GM21367 (cell line): ENCODE measurements at regions not wholly inside any gene's neighbourhood (a gene's known extent, or its start where the extent isn't known, plus 50 kb on each side); places are given as distances from the start of the nearest gene placed in this dataset.

Experiments
- ATAC-seq: cut with Tn5 transposase; IDR thresholded peaks from one replicate; pipeline ENCODE4 v1.9.1; 2021; ENCODE audit not compliant: unreplicated experiment

- ATAC-seq: no peak
These were observed 420.1 kb downstream of the TBC1D4 start for GRCh38 chr13:75061909-75062308.

DNA sequence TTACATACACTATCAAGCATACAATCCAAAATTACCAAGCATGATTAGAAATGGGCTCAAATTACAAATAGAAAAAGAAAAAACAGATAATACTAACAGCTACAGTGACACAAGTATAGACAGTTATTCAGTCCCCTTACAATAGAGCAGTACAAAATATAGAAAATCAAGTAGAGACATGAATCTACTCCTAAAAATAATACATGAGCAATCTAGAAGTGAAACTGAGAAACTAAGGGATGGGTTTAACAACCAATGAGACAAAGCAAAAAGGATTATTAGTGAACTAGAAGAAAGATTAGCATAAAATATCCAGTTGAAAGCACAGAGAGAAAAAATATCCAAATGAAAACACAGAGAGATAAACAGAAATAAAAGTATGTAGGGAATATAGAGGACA is 426.7 kb downstream of the TBC1D4 start:
- no peak for ATAC-seq

- no peak for ATAC-seq
These were observed 429.4 kb downstream of the TBC1D4 start for GRCh38 chr13:75052616-75053015.

- ATAC-seq: no peak
These were observed 431.4 kb downstream of the TBC1D4 start for GRCh38 chr13:75050419-75051046.

DNA sequence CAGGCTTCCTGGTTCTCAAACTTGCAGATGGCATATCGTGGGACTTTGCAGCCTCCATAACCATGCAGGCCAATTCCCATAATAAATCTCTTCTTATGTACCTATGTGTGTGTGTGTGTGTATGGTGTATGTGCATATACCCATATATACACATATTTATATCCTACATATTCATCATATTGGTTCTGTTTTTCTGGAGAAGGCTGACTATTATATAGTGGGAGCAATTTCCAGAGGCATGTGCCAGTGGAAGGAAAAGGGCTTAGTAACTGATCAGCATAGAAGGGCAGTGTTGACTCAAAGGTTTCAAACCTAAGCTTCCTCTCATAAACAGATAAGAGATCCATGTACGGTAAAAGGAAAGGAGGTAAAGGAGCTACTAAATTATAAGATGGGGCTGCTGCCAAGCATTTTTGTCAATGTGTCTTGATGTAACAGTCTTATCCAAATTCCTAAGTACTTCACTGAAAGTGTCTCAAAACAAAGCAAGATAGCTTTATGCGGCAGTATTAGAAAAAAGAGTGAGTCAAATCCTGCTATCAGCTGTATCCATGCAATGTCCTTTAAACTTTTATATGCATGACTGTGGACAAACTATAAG is 432.1 kb downstream of the TBC1D4 start:
- no peak for ATAC-seq

GRCh38 chr13:75042807-75043206 is 439.2 kb downstream of the TBC1D4 start:
- no peak for ATAC-seq

DNA sequence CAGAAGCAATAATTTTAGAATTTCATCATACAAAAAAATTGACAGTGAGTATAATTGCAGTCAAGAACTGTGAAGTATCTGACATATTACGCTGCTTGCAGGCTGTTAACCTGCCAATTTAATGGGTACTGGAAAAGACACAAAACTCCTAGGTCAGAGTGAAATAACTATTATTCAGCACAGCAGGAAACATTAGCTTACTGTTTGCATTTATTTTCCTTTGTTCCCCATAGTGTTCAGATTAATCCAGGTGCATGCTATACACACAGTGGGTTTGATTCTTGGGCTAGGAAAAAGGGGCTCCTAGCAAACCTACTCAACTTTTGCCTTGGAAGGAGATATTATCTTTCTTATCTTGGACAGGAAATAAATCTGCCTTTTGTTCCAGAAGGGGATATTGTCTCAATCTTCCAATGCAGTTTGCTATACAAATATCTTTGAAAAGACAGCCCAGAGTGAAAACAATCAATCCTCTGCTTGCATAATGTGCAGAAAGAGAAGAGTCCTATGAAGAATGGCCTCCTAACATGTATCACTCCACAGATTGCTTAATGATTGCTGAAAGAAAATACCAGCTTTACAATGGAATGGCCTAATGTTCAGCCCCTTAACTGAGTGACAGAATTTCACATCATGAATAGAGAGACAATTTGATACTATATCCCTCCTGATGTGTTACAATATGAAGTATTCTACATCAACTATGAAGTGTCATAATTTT is 443.4 kb downstream of the TBC1D4 start:
- ATAC-seq: no peak

DNA sequence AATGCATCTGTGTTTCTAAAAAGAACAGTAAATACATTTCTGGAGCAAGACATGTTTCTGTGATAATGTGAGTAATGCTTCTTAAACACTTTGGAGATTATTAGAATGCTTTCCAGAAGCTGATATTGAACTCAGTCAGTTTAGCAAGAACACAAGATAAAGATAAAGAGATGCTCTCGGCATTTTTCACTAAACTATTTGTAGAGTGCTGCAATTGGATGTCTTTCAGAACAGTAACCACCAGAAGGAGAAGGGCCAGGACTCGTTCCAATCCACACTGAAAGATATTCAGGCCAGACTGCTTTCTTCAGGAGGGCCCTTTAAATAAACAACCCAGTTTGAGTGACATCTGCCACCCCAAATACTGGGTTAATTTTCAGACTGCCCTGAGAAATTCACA is 456.0 kb downstream of the TBC1D4 start:
- no peak for ATAC-seq

DNA sequence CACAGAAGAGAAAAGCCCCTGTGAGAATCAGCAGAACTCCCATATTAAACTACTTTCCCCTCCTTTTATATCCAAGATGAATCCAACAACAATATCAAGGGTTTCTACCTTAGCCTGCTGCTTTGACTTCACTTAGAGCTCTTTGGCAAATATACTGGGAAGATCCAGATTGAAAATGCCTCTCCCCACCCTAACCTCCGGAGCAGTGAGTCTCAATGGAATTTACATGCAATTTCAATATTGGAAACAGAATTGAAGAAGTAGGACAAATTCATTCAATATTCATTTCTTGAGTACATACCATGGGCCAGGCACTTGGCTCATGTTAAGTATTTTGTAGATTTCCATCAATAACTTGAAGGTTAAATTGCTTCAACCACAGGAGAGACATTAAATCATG is 457.4 kb downstream of the TBC1D4 start:
- ATAC-seq: no peak

DNA sequence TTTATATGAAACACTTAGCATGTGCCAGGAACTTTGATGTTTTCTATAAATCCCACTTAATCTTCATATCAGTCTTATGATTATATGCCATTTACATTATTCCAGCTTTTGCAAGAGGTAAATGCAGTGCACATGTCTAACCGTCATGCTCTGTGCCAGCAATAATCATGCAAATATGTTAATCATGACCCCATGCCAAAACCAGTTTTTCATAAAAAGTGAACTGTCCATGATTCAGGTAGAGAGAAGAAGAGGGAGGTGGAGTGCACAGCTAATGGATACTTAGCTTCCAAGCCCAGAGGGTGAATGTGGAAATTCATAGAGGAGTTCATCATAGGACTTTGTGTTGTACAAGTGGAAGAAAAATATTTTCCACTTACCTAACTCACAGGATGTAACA is 458.4 kb downstream of the TBC1D4 start:
- ATAC-seq: no peak

GRCh38 chr13:75021151-75021550 is 460.8 kb downstream of the TBC1D4 start:
- ATAC-seq: no peak

DNA sequence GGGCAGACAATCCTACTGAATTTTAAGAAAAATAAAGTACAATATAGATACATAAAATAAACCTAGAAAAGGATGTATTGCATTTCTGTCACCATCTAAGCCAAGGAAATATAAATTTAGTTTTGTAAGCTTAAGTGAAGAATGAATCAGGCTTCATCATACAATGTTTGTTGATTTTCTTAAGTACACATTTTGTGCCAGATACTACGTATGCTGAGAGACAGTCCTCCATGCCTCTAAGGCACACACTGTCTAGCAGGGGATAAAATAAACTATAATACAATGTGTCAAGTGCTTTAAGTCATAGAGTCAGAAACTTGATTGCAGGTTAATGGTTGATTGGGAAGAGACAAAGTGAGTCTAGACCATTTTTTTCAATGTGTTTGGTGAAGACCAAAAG is 465.7 kb downstream of the TBC1D4 start:
- no peak for ATAC-seq

GRCh38 chr13:75013818-75014217 is 468.2 kb downstream of the TBC1D4 start:
- no peak for ATAC-seq

- ATAC-seq: no peak
These were observed 471.0 kb downstream of the TBC1D4 start for GRCh38 chr13:75010941-75011340.

DNA sequence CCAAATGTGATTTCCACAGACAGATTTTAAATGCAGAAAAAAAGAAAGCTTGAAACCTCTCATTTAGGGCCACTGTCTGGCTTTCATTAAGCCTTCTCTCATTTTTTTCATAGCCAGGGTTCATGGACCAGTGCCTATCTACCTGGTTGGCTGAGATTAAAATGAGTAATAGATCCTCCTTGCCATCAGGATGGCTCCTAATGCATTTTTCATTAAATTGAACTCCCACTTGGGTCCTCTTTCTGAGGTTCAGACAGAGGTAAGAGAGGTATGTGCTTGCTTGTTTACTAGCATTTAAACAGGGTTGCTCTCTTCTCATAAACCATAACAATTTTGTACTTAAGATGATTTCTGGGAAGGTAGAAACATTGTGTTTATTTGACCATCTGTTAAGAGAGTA is 473.0 kb downstream of the TBC1D4 start:
- no peak for ATAC-seq

DNA sequence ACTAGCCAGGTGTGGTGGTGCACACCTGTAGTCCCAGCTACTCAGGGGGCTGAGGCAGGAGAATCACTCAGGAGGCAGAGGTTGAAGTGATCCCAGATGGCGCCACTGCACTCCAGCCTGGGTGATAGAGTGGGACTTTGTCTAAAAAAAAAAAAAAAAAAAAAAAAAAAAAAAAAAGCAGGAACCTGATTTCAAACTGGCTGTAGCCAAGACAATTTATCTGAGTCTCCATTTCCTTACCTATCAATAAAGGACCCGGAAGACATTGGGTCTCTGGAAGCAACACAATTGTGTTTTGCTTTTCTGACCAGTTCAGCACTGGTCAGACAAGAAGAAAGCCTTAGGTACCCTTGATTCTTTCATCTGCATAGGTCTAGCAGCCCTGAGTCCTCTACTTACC is 491.0 kb downstream of the TBC1D4 start:
- no peak for ATAC-seq

GRCh38 chr13:74987124-74987690 is 494.8 kb downstream of the TBC1D4 start:
- no peak for ATAC-seq

DNA sequence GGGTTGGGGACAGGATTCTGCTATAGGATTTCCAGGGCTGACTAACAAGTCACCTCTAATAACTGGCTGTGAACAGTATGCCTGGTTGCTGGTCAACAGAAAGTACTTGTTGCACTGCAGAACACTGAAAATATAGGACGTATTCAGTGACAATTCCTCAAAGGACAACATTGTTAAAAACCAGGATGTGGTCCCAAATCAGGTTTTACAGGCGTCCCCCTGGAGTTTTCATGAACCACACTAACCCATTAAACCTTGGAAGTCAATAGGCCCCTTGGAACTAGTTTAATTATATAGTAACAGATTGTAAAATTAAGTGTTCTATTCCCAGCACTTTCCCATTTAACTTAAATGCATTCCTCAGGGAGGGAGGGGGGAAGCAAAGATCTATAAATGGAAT is 495.4 kb downstream of the TBC1D4 start:
- ATAC-seq: no peak

DNA sequence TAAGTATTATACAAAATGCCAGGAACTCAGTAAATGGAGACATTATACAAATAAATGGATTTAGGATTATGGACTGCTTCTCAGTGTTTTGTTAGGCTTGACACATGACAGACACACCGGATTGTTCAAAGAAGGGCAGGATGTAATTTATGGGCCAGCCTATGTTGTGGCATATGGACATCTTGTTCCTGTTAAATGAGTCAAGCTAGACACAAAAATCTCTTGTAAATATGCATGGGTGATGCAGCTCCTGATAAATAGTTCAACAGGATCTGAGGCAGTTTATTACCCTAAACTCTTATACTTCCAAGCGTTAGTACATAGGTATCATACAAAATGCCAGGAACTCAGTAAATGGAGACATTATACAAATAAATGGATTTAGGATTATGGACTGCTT is 502.3 kb downstream of the TBC1D4 start:
- ATAC-seq: no peak

DNA sequence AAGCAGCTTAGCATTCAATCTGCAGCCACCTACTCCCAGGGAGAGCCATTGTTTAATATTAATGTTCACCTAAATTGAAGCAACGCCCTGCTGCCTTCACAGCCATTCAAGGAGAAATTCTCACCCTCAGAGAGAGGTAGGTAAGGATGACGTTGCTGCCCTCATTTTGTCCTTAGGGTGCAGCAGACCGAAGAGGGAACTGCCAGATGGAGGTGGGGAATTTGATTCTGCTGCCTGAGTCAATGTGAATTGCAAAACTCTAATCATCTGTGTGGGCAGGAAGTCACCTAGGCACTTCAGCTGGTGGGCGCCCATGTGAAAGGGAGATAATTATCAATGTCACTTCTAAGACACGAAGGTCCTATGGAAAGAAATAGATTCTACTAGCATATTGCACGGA is 503.4 kb downstream of the TBC1D4 start:
- no peak for ATAC-seq

- ATAC-seq: no peak
These were observed 504.5 kb downstream of the TBC1D4 start for GRCh38 chr13:74977498-74977897.

DNA sequence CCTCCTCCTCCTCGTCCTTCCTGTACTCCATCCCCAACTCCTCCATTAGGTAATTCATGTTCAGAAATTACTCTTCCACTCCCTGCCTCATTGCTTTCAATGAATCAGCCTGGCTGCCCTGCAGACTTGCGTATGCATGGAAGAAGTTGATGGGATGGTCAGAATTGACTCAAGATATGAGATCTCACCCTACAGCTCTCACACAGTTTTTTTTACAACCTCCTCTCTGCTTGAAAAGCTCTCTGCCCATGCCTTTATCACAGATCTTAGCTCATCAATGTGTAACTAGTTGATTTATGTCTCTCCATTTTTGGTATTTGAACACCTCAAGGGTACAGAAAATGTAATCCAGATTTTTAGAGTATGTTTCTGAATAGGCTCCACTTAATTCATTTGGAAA is 506.9 kb downstream of the TBC1D4 start:
- no peak for ATAC-seq
